Neural cell (in vitro differentiated cells): ENCODE measurements at regions not wholly inside any gene's neighbourhood (a gene's known extent, or its start where the extent isn't known, plus 50 kb on each side); places are given as distances from the start of the nearest gene placed in this dataset.

Experiments
- H2AFZ ChIP-seq: fragments of 200-600, 300-800 bp; sonication (generic), shearing (Covaris generic); 2 replicates; pipeline ENCODE4 v1.6.0; 2014; ENCODE audit warnings: low read depth, mild to moderate bottlenecking, antibody characterized with exemption, low read length, moderate library complexity
- H3F3A ChIP-seq: fragments of 200-600 bp; shearing (Covaris generic); 2 replicates; pipeline ENCODE4 v1.6.1; 2016; ENCODE audit warnings: mild to moderate bottlenecking, moderate library complexity, mixed read lengths, antibody characterized with exemption, low read length; ENCODE audit not compliant: insufficient read depth, poor library complexity, severe bottlenecking
- H3K27ac ChIP-seq: fragments of 200-600, 300-800 bp; sonication (generic), shearing (Covaris generic); 2 replicates; pipeline ENCODE4 v1.5.1; 2014; ENCODE audit warnings: mild to moderate bottlenecking, low read length, moderate library complexity
- H3K27me3 ChIP-seq: fragments of 300-800, 200-600 bp; sonication (generic), shearing (Covaris generic); 2 replicates; pipeline ENCODE4 v1.6.0; 2014; ENCODE audit warnings: mild to moderate bottlenecking, low read depth, low read length, moderate library complexity; ENCODE audit not compliant: insufficient read depth
- H3K36me3 ChIP-seq: fragments of 300-800, 200-600 bp; sonication (generic), shearing (Covaris generic); 2 replicates; pipeline ENCODE4 v1.5.1; 2014; ENCODE audit warnings: mild to moderate bottlenecking, antibody characterized with exemption, low read length, moderate library complexity; ENCODE audit not compliant: insufficient read depth
- H3K4me2 ChIP-seq: fragments of 300-800, 200-600 bp; sonication (generic), shearing (Covaris generic); 2 replicates; pipeline ENCODE4 v1.6.0; 2014; ENCODE audit warnings: mild to moderate bottlenecking, low read length
- H3K4me3 ChIP-seq: fragments of 300-800, 200-600 bp; sonication (generic), shearing (Covaris generic); 2 replicates; pipeline ENCODE4 v1.5.1; 2014; ENCODE audit warnings: mild to moderate bottlenecking, low read length, moderate library complexity
- H3K79me2 ChIP-seq: fragments of 200-600 bp; shearing (Covaris generic); replicated peaks from 2 replicates; pipeline ENCODE4 v1.6.0; 2014; ENCODE audit warnings: mild to moderate bottlenecking, low read length, moderate library complexity; ENCODE audit not compliant: insufficient read depth
- H3K9ac ChIP-seq: fragments of 300-800, 200-600 bp; sonication (generic), shearing (Covaris generic); 2 replicates; pipeline ENCODE4 v1.6.1; 2016; ENCODE audit warnings: mild to moderate bottlenecking, low read length, mixed read lengths
- H3K9me2 ChIP-seq: fragments of 200-600 bp; shearing (Covaris generic); 2 replicates; pipeline ENCODE4 v1.6.1; 2016; ENCODE audit warnings: mild to moderate bottlenecking, low read length, mixed read lengths; ENCODE audit not compliant: insufficient read depth
- H3K9me3 ChIP-seq: fragments of 200-600, 300-800 bp; sonication (generic), shearing (Covaris generic); 2 replicates; pipeline ENCODE4 v1.6.1; 2016; ENCODE audit warnings: mild to moderate bottlenecking, mixed run types, low read length, moderate library complexity, mixed read lengths
- H4K20me1 ChIP-seq: fragments of 200-600 bp; shearing (Covaris generic); 2 replicates; pipeline ENCODE4 v1.6.1; 2016; ENCODE audit warnings: mild to moderate bottlenecking, mixed run types; ENCODE audit not compliant: insufficient read depth
- CTCF ChIP-seq: fragments of 450-650 bp; IDR thresholded peaks from 2 replicates; pipeline ENCODE4 v1.5.1; 2014; ENCODE audit warnings: antibody characterized with exemption, mild to moderate bottlenecking, moderate library complexity; ENCODE audit not compliant: poor library complexity, severe bottlenecking
- EP300 ChIP-seq: fragments of 450-650 bp; conservative IDR thresholded peaks from 2 replicates; pipeline ENCODE4 v1.6.1; 2014; ENCODE audit warnings: antibody characterized with exemption, mild to moderate bottlenecking, moderate library complexity; ENCODE audit not compliant: poor library complexity, severe bottlenecking
- EZH2 ChIP-seq: fragments of 200-600, 300-800 bp; shearing (Covaris generic), sonication (generic); IDR thresholded peaks from 2 replicates; pipeline ENCODE4 v1.6.1; 2014; ENCODE audit warnings: antibody characterized with exemption, low read length, borderline replicate concordance, mild to moderate bottlenecking; ENCODE audit not compliant: insufficient read depth, poor library complexity, severe bottlenecking
- MXI1 ChIP-seq: fragments of 450-650 bp; conservative IDR thresholded peaks from 2 replicates; pipeline ENCODE4 v1.6.1; 2014; ENCODE audit warnings: antibody characterized with exemption, mild to moderate bottlenecking; ENCODE audit not compliant: poor library complexity, severe bottlenecking
- POLR2AphosphoS5 ChIP-seq: IDR thresholded peaks from 2 replicates; pipeline ENCODE4 v1.6.1; 2012
- RAD21 ChIP-seq: fragments of 450-650 bp; conservative IDR thresholded peaks from 2 replicates; pipeline ENCODE4 v1.6.1; 2014; ENCODE audit warnings: antibody characterized with exemption, mild to moderate bottlenecking, moderate library complexity
- REST ChIP-seq: IDR thresholded peaks from 2 replicates; pipeline ENCODE4 v1.6.1; 2012; ENCODE audit warnings: borderline replicate concordance
- SMC3 ChIP-seq: fragments of 450-650 bp; conservative IDR thresholded peaks from 2 replicates; pipeline ENCODE4 v1.6.1; 2014; ENCODE audit warnings: antibody characterized with exemption, mild to moderate bottlenecking, moderate library complexity; ENCODE audit not compliant: poor library complexity
- TAF1 ChIP-seq: IDR thresholded peaks from 2 replicates; pipeline ENCODE4 v1.6.1; 2012; ENCODE audit warnings: low read depth

GRCh38 chr1:95553595-95553994 lies 319.6 kb downstream of the RWDD3 start:
- no peak overlapping the region for H3K4me2 ChIP-seq
- peaks cover 4% of the 10 kb centered on the region for H3F3A ChIP-seq
- no peak overlapping the region for H3K9ac ChIP-seq
- H3K9me3 ChIP-seq: no peaks in the 10 kb centered on the region
- H3K36me3 ChIP-seq: no peaks in the 10 kb centered on the region
- TF ChIP-seq EZH2 (no peak), SMC3 (no peak), CTCF (no peak), MXI1 (no peak), RAD21 (no peak), EP300 (no peak), TAF1 (no peak), REST (no peak), POLR2AphosphoS5 (no peak)
- no peaks in the 10 kb centered on the region for H3K9me2 ChIP-seq
- H3K27ac ChIP-seq: no peak overlapping the region
- H3K79me2 ChIP-seq: no peaks in the 10 kb centered on the region
- H2AFZ ChIP-seq: no peak overlapping the region
- no peaks in the 10 kb centered on the region for H4K20me1 ChIP-seq
- H3K4me3 ChIP-seq: no peak overlapping the region
- no peaks in the 10 kb centered on the region for H3K27me3 ChIP-seq

- H3K4me3 ChIP-seq: no peak overlapping the region
- no peaks in the 10 kb centered on the region for H3K27me3 ChIP-seq
- H3F3A ChIP-seq: peaks cover 4% of the 10 kb centered on the region
- no peaks in the 10 kb centered on the region for H3K36me3 ChIP-seq
- no peaks in the 10 kb centered on the region for H3K9me3 ChIP-seq
- no peaks in the 10 kb centered on the region for H4K20me1 ChIP-seq
- no peak overlapping the region for H3K4me2 ChIP-seq
- no peak overlapping the region for H3K9ac ChIP-seq
- H3K79me2 ChIP-seq: no peaks in the 10 kb centered on the region
- H3K9me2 ChIP-seq: no peaks in the 10 kb centered on the region
- H2AFZ ChIP-seq: no peak overlapping the region
- TF ChIP-seq REST (no peak), SMC3 (no peak), POLR2AphosphoS5 (no peak)
- H3K27ac ChIP-seq: no peak overlapping the region
Measured at GRCh38 chr1:95554408-95554807, 320.4 kb downstream of the RWDD3 start.
